Nephron progenitor cell (in vitro differentiated cells): ENCODE measurements at regions not wholly inside any gene's neighbourhood (a gene's known extent, or its start where the extent isn't known, plus 50 kb on each side); places are given as distances from the start of the nearest gene placed in this dataset.

Source experiments
- DNase-seq: peaks from one replicate; pipeline ENCODE4 v3.0.0; 2021
- H3K27ac Mint-ChIP-seq: 2 replicates; pipeline ENCODE4 v1.8.0; 2021; ENCODE audit warnings: mild to moderate bottlenecking, moderate library complexity, mixed read lengths
- H3K27me3 Mint-ChIP-seq: 2 replicates; pipeline ENCODE4 v1.8.0; 2021; ENCODE audit warnings: mild to moderate bottlenecking, low read depth, mixed read lengths; ENCODE audit not compliant: poor library complexity
- H3K36me3 Mint-ChIP-seq: 2 replicates; pipeline ENCODE4 v1.8.0; 2021; ENCODE audit warnings: low read depth, mixed read lengths
- H3K4me1 Mint-ChIP-seq: 2 replicates; pipeline ENCODE4 v1.8.0; 2021; ENCODE audit warnings: mixed read lengths
- H3K4me3 Mint-ChIP-seq: 2 replicates; pipeline ENCODE4 v1.8.0; 2021; ENCODE audit warnings: mild to moderate bottlenecking, moderate library complexity, mixed read lengths
- H3K9me3 Mint-ChIP-seq: 2 replicates; pipeline ENCODE4 v1.8.0; 2021; ENCODE audit warnings: mild to moderate bottlenecking, moderate library complexity, mixed read lengths
- TF ChIP-seq, protein P1 (sequence below): fragments of 200-600 bp; sonication (generic); IDR thresholded peaks from 2 replicates; pipeline ENCODE4 v1.5.0; 2021; ENCODE audit warnings: antibody characterized with exemption

DNA sequence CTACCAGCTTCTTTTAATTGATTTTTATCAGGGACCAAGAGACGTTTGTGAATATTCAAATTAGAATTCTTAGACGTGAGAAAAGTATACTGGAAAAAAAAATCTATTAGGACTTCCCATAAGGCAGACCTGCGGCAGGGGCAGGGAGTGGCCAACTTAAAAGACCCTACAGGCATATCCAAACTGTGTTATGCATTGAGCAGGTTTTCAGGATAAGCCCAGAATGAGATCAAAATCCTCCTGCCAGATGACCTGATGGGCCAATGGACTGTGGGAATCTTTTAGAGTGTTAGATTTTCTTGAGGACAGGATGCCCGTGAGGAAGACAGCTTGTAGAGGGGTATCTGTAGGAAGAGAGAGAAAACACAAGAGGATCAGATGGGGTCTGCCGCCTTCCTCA is 391.5 kb downstream of the CD83 start:
- H3K27ac Mint-ChIP-seq = no peak overlapping the region
- H3K4me3 Mint-ChIP-seq = no peak overlapping the region
- H3K9me3 Mint-ChIP-seq = no peaks in the 10 kb centered on the region
- peaks cover 40% of the 10 kb centered on the region for H3K4me1 Mint-ChIP-seq
- no peak for DNase-seq
- TF ChIP-seq, protein P1, sequence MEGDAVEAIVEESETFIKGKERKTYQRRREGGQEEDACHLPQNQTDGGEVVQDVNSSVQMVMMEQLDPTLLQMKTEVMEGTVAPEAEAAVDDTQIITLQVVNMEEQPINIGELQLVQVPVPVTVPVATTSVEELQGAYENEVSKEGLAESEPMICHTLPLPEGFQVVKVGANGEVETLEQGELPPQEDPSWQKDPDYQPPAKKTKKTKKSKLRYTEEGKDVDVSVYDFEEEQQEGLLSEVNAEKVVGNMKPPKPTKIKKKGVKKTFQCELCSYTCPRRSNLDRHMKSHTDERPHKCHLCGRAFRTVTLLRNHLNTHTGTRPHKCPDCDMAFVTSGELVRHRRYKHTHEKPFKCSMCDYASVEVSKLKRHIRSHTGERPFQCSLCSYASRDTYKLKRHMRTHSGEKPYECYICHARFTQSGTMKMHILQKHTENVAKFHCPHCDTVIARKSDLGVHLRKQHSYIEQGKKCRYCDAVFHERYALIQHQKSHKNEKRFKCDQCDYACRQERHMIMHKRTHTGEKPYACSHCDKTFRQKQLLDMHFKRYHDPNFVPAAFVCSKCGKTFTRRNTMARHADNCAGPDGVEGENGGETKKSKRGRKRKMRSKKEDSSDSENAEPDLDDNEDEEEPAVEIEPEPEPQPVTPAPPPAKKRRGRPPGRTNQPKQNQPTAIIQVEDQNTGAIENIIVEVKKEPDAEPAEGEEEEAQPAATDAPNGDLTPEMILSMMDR = no peak
- H3K36me3 Mint-ChIP-seq = no peaks in the 10 kb centered on the region
- H3K27me3 Mint-ChIP-seq = peaks cover 18% of the 10 kb centered on the region

DNA sequence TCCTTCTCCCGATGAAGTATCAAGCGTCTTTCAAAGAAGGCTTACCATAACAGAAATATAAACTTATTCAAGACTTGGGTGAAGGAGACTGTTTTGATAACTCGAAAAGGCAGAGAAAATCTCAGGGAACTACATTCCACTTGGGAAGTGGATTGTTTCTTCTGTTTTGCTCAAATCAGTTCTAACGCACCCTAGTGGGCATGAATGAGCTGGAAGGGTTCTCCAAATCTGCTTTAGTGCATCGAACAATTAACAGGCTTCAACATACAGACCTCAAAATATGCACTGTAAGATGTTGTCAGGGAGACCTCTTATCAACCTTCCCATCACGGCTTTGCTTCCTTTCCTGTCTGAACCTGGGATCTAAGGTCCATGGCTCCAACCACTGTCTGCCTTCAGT is 392.5 kb downstream of the CD83 start:
- Mint-ChIP-seq H3K36me3 (no peaks in the 10 kb centered on the region), H3K4me3 (no peak overlapping the region), H3K4me1 (peaks cover 41% of the 10 kb centered on the region), H3K9me3 (no peaks in the 10 kb centered on the region), H3K27ac (no peak overlapping the region), H3K27me3 (peaks cover 18% of the 10 kb centered on the region)
- DNase-seq = no peak
- TF ChIP-seq, protein P1 = no peak

- TF ChIP-seq, protein P1 = no peak
- no peak overlapping the region for H3K27ac Mint-ChIP-seq
- H3K27me3 Mint-ChIP-seq = peaks cover 18% of the 10 kb centered on the region
- no peak for DNase-seq
- H3K4me1 Mint-ChIP-seq = peaks cover 37% of the 10 kb centered on the region
- H3K36me3 Mint-ChIP-seq = no peaks in the 10 kb centered on the region
- H3K4me3 Mint-ChIP-seq = no peak overlapping the region
- no peaks in the 10 kb centered on the region for H3K9me3 Mint-ChIP-seq
Measured at GRCh38 chr6:14511061-14511586, 393.6 kb downstream of the CD83 start.

- Mint-ChIP-seq H3K27ac (no peak overlapping the region), H3K4me1 (peaks cover 39% of the 10 kb centered on the region), H3K36me3 (no peaks in the 10 kb centered on the region), H3K4me3 (no peak overlapping the region), H3K9me3 (no peaks in the 10 kb centered on the region), H3K27me3 (peaks cover 14% of the 10 kb centered on the region)
- DNase-seq = no peak
- TF ChIP-seq, protein P1 = no peak
Measured at GRCh38 chr6:14512246-14512645, 394.7 kb downstream of the CD83 start.

DNA sequence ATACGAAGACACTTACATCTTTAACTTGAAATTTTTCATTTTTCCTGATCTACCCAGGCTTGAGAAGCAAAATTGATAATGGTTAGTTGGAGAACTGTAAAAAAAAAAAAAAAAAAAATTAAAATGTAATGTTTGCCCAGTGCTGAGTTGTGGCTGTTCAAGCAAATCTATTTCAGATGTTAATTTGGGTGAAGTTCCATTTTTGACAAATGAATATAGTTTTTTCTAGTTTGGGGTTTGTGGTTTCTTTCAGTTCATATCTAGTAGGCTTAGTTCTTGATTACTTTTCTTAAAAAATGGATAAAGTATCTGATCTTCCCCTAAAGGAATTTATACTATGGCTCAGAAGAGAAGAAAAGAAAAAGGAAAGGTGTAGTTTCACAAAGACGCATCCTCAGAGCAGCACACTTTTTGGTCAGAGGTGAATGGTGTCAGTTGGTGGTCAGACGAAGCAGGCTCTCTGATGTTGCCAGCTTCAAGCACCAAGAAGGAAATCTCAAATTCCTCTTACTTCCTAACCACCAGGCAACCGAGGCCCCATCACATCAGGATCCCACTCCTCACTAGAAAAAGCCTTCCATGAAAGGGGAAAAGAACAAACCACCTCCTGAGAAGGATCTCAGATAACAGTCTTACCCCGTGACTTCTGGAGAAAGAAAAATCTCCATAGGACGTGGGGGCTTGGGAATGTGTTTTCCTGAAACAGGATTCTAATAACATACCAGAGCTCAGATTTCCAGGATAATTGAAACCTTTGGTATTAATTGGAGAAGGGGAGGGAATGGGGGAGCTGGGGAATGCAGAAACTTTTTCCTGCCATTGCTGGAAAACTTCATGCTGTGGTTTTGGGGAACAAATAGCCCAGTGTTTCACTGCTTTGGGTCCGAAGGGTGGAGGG is 396.2 kb downstream of the CD83 start:
- H3K4me3 Mint-ChIP-seq = no peak overlapping the region
- TF ChIP-seq, protein P1 = no peak
- peaks cover 48% of the 10 kb centered on the region for H3K4me1 Mint-ChIP-seq
- H3K9me3 Mint-ChIP-seq = no peaks in the 10 kb centered on the region
- H3K36me3 Mint-ChIP-seq = no peaks in the 10 kb centered on the region
- H3K27ac Mint-ChIP-seq = no peak overlapping the region
- peaks cover 14% of the 10 kb centered on the region for H3K27me3 Mint-ChIP-seq
- no peak for DNase-seq
